Occipital lobe (tissue), 1 donor: ENCODE measurements at regions not wholly inside any gene's neighbourhood (a gene's known extent, or its start where the extent isn't known, plus 50 kb on each side); places are given as distances from the start of the nearest gene placed in this dataset.
"Not testable (repeated sequence)": the region's sequence is repeated elsewhere in the genome, so short reads cannot be mapped to it uniquely, and the experiment has no call there.

Experiments
- DNase-seq: peaks from one replicate; lab custom pipeline; 2025; lab: John Stamatoyannopoulos, UW

GRCh38 chr9:25917731-25918362 lies 239.6 kb upstream of the TUSC1 start:
- DNase-seq, result no peak

GRCh38 chr9:25913806-25914205 lies 235.6 kb upstream of the TUSC1 start:
- no peak for DNase-seq

DNA sequence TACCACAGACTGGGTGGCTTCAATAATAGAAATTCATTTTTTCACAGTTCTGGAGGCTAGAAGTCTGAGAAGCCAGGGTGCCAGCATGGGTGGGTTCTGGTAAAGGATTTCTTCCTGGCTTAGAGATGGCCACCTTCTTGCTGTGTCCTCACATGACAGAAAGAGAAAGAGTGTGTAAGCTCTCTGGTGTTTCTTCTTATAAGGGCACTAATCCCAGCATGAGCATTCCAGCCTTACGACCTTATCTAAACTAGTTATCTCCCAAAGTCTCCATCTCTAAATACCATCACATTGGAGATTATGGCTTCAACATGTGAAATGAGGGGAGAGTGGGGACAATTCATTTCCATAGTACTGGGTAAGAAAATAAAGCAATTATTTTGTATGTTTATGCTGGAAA lies 226.5 kb upstream of the TUSC1 start:
- DNase-seq, result no peak

- DNase-seq, result peak; percentile 39
Measured at GRCh38 chr9:25891527-25891926, 213.3 kb upstream of the TUSC1 start.

DNA sequence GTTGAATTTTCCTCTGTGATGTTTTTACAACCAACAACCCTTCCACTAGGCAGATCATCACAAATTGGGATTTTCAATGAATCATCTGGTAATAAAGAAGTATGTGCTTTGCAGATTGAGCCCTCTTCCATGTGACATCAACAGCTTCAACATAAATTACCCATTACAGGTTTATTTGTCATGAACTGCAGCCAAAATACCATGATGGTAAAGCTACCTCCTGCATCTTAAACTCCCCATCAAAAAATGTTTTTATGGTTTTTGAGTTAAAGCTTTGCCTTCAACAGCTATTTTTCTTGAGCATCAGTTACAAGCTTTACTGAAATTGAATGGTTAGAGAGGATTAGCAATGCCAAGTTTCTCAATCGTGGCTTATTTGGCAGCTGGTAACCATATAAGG lies 211.4 kb upstream of the TUSC1 start:
- DNase-seq, result no peak

DNA sequence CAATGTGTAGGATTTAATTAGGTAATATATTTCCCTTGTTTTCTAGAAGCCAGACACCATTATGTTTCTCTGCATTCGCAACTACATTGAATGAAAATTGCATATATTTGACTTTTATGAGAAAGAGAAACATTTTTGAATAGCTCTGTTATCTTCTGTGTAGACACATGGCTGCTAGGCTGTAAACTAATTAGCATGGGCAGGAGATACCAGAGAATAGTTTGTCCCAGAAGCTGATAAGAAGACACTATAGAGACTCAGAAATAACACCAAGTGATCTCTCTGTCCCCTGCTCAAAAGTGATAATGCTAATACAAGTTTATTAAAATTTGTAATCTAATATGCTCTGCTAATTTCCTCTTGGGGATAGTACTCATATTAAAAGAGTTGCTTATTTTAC lies 198.0 kb upstream of the TUSC1 start:
- DNase-seq, result no peak

DNA sequence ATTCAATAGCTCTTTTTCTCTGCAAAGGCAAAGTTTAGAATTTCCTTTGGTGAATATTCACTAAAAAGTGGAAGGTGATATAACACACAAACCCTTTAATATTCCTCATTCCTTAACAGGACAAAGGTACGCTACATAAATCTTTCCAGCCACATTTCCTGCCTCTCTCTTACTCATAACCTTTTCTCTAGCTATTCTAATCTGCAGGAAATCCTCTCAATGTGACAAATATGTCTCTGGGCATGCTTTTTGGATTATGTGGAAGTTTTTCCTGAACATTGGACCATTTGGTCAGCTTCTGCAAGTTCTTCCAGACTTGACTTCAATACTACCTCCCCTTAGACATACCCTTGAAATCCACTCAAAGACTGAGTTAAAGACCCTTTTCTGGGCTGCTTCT lies 186.3 kb upstream of the TUSC1 start:
- DNase-seq, result no peak

GRCh38 chr9:25861421-25861820 lies 183.2 kb upstream of the TUSC1 start:
- DNase-seq, result no peak

DNA sequence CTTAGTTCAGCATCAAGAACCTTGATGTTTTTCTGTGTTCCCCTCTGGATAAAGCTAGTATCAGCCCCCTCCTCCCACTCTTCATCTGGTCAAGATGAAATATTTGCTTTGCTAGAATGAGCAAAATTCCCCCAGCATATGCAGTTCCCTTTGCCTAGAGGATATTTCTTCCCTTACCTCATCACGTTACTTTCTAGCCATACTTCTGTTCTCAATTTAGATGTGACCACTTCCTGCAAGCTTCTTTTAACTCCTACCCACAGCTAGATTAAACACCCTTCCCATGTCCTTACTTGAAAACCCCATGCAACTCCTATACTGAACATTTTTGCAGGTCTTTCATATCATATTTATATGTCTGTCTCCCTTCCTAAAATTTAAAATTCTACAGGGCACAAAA lies 178.9 kb upstream of the TUSC1 start:
- DNase-seq, result no peak

- DNase-seq, result no peak
Measured at GRCh38 chr9:25850803-25851202, 172.6 kb upstream of the TUSC1 start.

DNA sequence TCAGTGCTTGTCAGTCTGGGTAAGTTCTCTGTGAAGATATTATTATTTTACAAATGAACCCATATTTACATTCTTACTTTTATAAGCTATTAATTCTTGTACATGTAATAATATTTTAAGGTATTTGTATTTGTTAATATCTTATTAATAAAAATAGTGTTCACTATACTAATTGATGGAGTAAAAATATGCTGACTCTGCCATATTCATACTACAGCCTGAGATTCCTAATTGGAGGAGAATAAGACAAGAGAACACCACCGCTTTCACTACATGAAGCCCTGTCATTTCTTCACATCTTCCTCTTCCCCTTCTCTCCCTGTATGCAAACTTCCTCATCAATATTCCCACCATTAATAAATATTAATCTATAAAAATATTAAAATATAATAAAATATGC lies 167.6 kb upstream of the TUSC1 start:
- DNase-seq, result no peak

- no peak for DNase-seq
Measured at GRCh38 chr9:25830381-25830780, 152.1 kb upstream of the TUSC1 start.

- no peak for DNase-seq
Measured at GRCh38 chr9:25827626-25828025, 149.4 kb upstream of the TUSC1 start.

GRCh38 chr9:25816439-25816838 lies 138.2 kb upstream of the TUSC1 start:
- DNase-seq, result no peak

- no peak for DNase-seq
Measured at GRCh38 chr9:25814023-25814422, 135.8 kb upstream of the TUSC1 start.

DNA sequence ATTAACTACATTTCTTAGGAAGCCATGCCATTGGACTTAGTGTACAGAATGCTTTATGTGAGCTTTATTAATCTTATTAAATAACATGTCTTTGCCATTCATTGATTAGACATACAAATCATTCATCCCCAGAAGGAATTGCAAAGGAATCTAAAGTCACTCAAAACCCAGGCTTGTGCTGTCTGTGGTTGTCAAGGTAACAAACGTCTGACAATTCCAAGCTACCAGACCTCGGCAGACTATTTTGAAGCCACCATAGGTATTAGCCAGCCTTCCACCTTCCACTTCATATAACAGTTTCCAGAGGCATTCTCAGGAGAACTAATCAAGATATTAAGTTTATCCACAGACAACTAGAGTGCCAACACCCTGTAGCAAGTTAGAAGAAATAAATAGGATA lies 135.2 kb upstream of the TUSC1 start:
- DNase-seq, result no peak

GRCh38 chr9:25808554-25808953 lies 130.3 kb upstream of the TUSC1 start:
- DNase-seq, result no peak

DNA sequence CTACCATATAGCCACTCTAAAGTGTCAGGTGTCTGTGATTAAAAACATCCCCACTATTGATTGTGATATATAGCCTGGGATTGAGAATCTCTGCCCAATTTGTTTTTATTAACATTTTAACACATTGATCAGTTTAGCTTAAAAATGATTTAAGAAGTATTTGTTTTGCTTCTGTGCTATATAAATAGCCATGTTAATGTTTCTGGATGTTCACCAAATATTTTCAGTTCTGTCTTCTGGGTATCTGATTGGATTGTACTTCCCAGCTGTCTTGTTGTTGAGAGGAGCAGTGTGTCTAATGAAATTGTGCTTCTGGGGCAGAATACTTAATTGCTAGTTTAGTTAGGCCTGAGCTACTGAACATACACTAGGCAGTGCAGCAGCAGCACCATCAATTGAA lies 126.6 kb upstream of the TUSC1 start:
- no peak for DNase-seq

DNA sequence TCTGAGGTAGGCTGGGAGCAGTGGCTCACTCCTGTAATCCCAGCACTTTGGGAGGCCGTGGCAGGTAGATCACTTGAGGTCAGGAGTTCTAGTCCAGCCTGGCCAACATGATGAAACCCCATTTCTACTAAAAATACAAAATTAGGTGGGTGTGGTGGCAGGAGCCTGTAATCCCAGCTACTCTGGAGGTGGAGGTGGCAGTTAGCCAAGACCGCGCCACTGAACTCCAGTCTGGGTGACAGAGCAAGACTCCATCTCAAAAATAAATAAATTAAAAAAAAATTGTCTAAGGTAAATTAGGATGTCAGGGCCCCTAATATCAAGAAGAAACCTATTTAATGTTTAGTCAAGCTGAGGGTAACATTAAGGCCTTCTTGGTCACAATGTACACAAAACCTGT lies 123.7 kb upstream of the TUSC1 start:
- DNase-seq, result not testable (repeated sequence)

GRCh38 chr9:25773805-25774204 lies 95.6 kb upstream of the TUSC1 start:
- DNase-seq, result no peak

GRCh38 chr9:25755951-25756350 lies 77.7 kb upstream of the TUSC1 start:
- DNase-seq, result no peak

DNA sequence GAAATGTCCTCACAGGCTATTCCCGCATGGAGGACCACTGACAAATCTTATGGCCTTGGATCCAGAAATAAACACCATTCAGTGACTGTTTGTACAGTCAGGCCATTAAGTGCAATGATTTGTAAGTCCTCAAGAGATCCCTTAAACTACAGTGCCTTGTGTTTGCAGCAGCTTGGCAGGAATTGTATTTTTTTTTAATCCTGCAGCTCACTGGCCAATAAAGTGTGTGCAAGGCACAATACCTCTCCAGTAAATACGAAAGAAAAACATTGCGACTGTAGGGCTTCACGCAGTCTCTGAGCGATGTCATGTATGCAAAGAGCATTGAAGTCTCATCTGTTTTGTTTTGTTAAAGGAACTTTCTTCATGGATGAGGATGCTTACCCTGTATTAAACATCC lies 74.2 kb upstream of the TUSC1 start:
- no peak for DNase-seq

- DNase-seq, result no peak
Measured at GRCh38 chr9:25742256-25742655, 64.0 kb upstream of the TUSC1 start.

- no peak for DNase-seq
Measured at GRCh38 chr9:25733336-25733982, 55.2 kb upstream of the TUSC1 start.
